NCI-H2081 (cell line): ENCODE measurements at regions not wholly inside any gene's neighbourhood (a gene's known extent, or its start where the extent isn't known, plus 50 kb on each side); places are given as distances from the start of the nearest gene placed in this dataset.

ENCODE experiments used
- DNase-seq, 2 experiments: peaks; one replicate each; lab custom pipeline; 2025; lab: John Stamatoyannopoulos, UW

DNA sequence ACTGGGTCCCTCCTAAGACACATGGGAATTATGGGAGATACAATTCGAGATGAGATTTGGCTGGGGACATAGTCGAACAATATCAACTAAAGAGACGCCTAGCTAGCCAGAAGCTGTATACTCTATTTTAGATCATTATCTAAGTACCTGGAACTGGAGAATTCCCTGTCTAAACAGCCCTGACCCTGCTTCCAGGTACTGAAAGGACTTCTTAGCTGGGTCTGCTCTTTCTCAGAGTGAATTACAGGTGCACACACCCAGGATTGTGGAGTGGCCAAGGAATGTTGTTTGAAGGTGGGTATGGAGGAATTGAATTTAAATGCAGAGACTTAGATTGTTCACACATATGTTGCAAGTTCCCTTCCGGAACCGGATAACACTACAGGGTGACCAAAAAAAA, 733.0 kb downstream of the RPS29 start:
- DNase-seq: no peak

GRCh38 chr14:48849741-48850322, 736.3 kb downstream of the RPS29 start:
- DNase-seq: peak; percentile 37 to 77

DNA sequence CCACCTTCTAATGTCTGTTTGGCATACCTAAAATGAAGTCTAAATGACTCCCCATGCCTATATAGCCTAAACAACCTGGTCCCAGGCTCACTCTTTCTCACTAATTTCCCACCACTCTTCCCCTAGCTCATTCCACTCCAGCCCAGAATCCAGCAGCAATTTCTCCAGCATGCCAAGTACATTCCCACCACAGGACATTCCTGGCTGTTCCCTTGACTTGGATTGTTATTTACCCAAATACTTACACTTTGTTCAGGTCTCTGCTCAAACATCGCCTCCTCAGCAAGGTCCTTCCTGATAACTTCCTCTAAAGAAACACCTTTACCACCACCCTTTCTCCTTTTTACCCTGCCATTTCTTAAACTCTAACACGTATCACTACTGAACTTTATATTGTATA, 743.4 kb downstream of the RPS29 start:
- no peak for DNase-seq

DNA sequence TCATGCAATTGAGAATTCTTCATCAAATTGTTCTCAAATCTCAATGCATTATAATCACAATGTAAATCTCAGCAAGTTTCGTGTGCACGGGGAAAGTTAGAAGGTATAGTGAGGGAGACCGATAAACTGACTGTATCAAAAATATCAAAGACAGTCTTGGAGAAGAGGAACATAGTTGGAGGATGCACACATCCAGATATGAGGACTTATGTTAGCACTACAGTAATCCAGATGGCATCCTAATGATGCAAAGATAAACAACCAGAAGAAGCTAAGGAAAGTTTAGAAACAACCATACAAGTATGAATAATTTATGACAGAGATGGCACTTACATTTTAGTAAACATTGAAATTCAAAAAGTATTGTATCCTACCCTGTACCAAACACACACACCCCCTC, 760.1 kb downstream of the RPS29 start:
- DNase-seq: no peak

DNA sequence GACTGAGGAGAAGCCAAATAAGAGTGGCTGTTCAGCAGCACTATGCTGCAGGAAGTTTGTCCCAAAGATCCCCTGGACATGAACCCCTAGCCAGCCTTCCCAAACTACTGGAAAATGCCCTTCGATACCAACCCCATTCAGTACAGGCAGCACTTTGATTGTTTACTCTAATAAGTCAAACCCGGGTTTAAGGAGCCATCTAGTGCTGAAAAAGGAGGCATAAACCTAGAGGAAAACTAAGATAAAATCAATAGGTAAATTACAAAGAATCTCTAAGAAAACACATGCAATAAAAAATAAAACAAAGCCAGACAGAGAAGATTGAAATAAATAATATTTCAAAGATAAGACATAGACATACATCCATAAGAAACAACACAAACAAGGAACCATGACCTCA, 771.6 kb downstream of the RPS29 start:
- DNase-seq: no peak

- no peak for DNase-seq
Measured at GRCh38 chr14:48805315-48805714, 780.9 kb downstream of the RPS29 start.

DNA sequence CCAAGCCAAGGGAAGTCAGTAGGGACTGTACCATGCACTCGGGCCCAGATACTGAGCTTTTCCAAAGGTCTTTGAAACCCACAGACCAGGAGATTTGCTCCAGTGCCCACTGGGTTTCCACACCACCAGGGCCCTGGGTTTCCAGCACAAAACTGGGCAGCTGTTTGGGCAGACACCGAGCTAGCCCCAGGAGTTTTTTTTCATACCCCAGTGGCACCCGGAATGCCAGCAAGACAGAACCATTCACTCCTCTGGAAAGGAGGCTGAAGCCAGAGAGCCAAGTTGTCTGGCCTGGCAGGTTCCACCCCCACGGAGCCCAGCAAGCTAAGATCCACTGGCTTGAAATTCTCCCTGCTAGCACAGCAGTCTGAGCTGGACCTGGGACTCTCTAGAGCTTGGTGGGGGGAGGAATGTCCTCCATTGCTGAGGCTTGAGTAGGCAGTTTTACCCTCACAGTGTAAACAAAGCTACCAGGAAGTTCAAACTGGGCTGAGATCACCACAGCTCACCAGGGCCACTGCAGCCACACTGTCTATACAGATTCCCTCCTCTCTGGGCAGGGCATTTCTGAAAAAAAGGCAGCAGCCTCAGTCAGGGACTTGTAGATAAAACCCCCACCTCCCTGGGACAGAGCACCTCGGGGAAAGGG, 793.7 kb downstream of the RPS29 start:
- DNase-seq: peak in 1 of 2 experiments; percentile 2

GRCh38 chr14:48788771-48789170, 797.4 kb downstream of the RPS29 start:
- DNase-seq: no peak

GRCh38 chr14:48786498-48786897, 799.7 kb downstream of the RPS29 start:
- DNase-seq: peak in 1 of 2 experiments; percentile 41

DNA sequence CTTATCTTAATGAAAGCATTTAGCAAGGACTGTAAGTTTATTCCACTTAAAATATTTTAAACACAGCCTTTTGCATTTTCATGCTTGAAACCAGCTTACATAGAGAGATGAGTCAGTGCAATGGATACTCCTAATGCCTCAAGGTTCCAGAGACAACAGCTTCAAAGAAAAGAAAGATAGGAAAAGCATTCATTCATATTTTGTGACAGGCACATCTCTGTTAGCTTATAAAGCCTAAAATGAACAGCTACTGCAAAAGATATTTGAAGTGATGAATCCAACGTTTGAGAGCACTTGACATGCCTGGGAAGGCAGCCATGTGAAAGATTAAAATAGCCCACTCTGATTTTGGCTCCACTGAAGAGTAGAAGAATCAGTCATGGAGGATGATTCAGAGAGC, 814.5 kb downstream of the RPS29 start:
- DNase-seq: no peak

DNA sequence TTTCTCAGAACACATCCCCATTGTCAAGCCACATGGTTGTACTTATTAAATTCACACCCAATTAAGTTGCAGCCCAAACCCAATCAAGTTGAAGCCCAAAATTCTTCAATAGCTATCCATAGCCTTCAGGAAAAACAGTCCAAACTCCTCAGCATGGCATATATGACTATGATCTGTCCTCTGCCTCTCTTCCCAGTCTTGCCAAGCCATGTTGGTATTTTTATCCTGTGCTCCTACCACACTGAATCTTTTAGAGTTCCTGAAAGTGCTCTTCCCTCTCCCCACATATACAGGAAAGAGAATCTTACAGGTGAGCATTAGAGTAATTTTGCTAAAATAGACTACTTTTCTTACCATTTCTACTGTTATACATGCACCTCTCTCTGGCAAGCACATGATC, 834.9 kb downstream of the RPS29 start:
- no peak for DNase-seq

GRCh38 chr14:48748151-48748675, 838.0 kb downstream of the RPS29 start:
- peak in 1 of 2 experiments; percentile 31 for DNase-seq

DNA sequence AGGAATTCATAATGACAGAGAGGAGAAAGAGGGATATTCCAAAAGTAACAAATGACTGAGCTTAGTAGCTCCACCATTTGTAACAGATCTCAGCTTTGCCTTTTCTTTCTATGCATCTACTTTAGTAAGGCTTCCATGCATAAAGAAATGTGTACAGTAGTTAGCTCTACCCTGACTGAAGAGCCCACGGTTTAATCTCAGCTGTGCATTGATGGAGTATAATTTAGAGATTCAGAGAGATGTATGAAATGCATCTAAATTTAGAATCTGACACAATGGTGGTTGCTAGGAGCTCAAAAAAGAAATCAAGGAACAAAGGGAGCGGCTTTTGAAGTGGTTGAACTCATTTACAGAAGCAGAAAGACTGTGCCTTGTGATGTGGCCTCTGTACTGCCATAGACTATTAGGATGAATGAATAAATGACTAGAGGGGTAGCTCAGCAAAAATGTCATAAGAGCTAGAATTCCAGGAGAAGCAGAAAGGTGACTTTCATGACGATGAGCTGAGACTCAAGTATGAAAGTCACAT, 838.6 kb downstream of the RPS29 start:
- peak in 1 of 2 experiments; percentile 31 for DNase-seq

DNA sequence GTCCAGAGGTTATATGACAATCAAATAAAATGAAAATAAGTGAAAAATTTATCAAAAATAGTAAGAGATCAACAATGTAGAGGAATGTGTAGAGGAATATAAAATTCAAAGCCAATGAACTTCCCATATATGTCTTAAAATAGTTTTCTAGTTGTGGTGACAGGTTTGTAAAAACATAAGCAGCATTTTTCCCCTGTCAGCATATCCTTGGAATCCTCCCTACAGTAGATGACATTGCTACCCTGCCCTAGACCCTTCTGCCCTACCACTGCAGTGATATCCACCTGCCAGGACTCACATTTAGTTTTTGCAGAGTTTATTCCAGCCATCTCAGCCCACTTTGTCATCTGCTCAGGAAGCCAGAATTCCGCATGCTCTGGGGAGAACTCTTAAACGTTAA, 842.0 kb downstream of the RPS29 start:
- no peak for DNase-seq

DNA sequence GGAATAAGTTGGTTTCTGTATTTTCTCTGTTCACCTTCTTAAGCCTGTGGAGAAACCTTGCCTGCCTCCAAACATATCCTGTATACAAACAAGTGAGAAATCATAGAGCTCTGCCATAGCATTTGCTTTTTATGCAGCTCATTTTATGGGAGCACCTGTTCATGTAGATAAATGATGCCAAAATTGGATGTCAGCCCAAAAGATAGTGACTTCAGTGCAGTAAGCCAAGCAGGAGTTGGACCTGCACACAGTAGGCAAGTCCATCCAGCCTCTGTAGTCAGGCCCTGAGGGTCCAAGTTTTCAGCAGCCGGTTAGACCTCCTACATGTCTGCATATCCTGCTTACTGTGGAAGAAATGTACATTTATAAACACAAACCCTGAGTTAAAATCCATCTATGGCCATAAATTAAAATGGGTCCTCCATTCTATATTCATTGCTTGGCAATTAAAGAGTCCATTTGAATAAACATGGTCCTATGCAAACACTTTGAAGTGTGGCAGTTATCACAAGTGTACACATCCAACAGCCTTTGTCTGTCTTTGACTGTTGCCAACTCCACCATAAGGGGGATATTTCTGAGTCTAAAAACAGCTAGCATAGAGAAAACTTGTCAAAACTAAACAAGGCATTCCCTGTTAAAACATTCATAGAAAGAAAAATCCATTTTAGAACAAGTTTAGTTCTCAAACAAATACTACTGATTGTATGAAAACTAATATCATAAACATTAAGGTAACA, 847.8 kb downstream of the RPS29 start:
- DNase-seq: peak; percentile 92 to 98

DNA sequence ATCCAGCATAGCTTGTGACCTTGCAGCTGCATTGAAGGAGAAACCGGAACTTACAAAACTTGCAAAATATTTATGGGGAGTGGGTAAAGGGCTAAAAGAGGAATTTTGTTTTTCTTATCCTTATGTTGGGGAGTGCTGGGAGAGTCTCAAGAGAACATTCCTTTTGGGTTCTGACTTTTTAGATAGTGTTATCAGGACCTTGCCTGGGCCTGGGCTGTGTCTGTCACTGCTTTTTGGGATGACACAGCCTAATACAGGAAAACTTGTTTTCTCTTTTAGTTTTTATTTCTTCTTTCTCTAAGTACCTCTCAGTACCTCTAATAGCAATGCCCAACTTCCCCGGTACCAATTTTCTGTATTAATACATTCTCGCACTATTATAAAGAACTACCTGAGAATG, 850.6 kb downstream of the RPS29 start:
- DNase-seq: no peak

DNA sequence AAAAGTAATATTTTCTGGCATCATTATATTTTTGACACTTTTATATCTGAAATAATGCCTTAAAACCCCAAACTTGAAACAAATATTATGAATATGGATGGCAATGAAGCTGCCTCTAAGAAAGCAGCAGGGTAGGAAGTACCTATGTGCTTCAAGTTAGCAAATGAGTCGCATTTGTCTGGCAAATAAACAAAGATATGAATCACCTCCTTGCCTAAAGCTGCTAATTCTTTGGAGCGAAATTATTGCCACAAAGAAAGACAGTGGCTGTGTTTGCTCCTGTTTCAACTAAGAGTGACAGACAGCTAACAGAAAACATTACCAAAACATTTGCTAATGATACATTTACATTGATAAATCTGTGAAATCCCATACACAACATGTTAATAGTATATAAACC, 854.9 kb downstream of the RPS29 start:
- no peak for DNase-seq

DNA sequence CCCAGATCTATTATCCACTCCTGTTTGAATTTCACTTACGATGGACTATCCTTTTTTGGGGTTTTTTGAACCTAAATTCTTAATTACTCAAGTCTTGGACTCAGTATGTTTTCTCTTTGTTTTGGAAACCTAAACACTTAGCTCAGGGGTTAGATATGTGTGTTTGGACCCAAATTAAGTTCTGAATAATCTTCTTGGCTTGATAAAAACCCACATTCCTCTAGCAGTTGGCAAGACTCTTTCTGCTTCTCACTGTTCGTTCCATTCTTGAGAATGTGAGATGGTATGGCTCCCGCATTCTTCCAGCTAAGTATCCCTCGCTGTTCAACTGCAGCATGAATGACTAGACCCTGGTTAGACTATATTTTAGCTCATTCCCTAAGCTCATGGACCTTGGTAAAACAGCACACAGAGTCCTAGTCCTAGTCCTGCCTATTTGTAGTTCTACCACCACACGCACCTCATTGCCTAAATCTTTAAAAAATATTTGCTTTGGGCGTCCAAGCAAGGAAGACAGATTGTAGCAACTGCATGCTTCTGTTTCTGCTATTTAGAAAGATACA, 860.0 kb downstream of the RPS29 start:
- DNase-seq: no peak

DNA sequence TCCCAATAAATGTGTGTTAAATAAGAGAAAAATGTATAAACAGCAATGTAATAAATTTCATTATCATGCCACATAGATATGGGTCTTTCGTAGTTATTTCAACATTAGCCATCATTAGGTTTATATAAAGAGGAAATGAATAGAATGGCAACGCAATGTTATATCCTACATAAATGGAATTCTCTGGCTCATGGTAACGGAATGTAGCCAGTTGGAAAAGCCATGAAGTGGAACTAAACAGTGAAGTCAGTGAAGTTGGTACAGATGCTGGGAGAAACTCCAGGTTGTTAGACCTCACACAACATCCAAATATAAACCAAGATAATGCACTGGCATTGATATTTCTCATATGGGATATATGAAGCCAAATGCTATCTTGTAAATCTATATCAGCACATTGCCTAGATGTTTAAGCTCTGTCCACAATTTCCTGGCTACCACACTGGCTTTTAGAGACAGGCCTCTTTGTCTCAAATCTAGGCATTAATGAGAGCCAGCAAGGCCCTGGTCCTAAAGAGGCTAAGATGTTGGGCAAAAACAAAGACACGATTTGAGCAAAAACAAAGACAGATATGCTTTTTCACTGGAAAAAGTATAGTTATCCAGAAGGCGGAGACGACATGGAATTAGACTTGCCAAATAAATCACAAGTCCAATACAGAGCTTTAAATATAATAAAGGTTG, 861.0 kb downstream of the RPS29 start:
- no peak for DNase-seq

DNA sequence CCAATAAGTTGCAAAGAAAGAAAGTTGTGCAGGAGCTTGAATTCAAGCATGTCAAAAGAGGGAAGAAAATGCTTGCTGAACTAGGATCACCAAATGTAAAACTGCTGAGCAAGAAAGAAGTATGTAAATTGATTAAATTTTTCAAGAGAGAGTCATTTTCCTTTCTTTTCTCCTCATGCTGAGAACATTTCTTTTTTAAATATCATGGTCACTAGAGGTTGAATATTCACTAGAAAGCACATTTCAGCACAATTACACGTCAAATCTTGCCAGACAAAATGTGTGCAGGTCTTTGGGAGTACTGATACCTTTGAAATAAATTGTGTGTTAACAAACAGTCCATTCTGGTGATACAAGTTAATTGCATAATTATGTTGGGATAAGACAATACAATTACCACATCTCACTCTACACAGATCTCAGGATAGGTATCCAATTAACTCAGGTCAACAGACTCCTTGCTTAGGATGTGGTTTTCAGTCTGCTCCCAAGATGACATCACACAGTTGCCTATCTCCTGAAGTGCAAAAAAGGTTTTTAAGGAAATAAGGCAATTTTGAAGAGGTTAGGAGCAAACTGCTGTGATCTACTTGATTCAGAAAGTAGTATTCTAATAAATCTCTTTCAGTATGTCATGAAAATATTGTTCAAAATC, 862.2 kb downstream of the RPS29 start:
- no peak for DNase-seq

DNA sequence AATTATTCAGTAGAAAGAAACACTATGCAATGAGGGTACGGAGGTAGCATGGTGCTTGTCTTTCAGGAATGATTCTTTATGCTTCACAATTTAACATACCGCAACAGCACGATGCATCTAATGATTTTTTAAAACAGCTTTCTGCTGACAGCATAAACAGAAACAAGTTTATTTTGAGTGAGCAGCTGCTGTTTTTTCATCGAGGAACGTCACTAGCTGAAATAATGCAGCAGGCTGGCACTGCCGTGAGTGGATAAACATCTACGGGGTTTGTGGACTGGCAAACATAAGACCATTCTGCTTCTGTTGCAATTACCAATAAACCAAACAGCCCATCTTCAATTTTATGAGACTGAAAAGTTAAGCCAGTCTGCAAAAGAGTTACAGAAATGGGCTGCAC, 871.8 kb downstream of the RPS29 start:
- DNase-seq: no peak
